Neural cell (in vitro differentiated cells): ENCODE measurements at regions not wholly inside any gene's neighbourhood (a gene's known extent, or its start where the extent isn't known, plus 50 kb on each side); places are given as distances from the start of the nearest gene placed in this dataset.

ENCODE experiments used
- CTCF ChIP-seq: fragments of 450-650 bp; IDR thresholded peaks from 2 replicates; pipeline ENCODE4 v1.5.1; 2014; ENCODE audit warnings: antibody characterized with exemption, mild to moderate bottlenecking, moderate library complexity; ENCODE audit not compliant: poor library complexity, severe bottlenecking
- EP300 ChIP-seq: fragments of 450-650 bp; conservative IDR thresholded peaks from 2 replicates; pipeline ENCODE4 v1.6.1; 2014; ENCODE audit warnings: antibody characterized with exemption, mild to moderate bottlenecking, moderate library complexity; ENCODE audit not compliant: poor library complexity, severe bottlenecking
- EZH2 ChIP-seq: fragments of 200-600, 300-800 bp; shearing (Covaris generic), sonication (generic); IDR thresholded peaks from 2 replicates; pipeline ENCODE4 v1.6.1; 2014; ENCODE audit warnings: antibody characterized with exemption, low read length, borderline replicate concordance, mild to moderate bottlenecking; ENCODE audit not compliant: insufficient read depth, poor library complexity, severe bottlenecking
- POLR2AphosphoS5 ChIP-seq: IDR thresholded peaks from 2 replicates; pipeline ENCODE4 v1.6.1; 2012
- RAD21 ChIP-seq: fragments of 450-650 bp; conservative IDR thresholded peaks from 2 replicates; pipeline ENCODE4 v1.6.1; 2014; ENCODE audit warnings: antibody characterized with exemption, mild to moderate bottlenecking, moderate library complexity
- REST ChIP-seq: IDR thresholded peaks from 2 replicates; pipeline ENCODE4 v1.6.1; 2012; ENCODE audit warnings: borderline replicate concordance
- SMC3 ChIP-seq: fragments of 450-650 bp; conservative IDR thresholded peaks from 2 replicates; pipeline ENCODE4 v1.6.1; 2014; ENCODE audit warnings: antibody characterized with exemption, mild to moderate bottlenecking, moderate library complexity; ENCODE audit not compliant: poor library complexity

GRCh38 chr12:30814295-30814655, 59.5 kb upstream of the CAPRIN2 start:
- TF ChIP-seq CTCF: no peak
- TF ChIP-seq RAD21: no peak
- no peak for TF ChIP-seq POLR2AphosphoS5
- TF ChIP-seq EP300: no peak
- TF ChIP-seq REST: no peak
- no peak for TF ChIP-seq EZH2
- TF ChIP-seq SMC3: no peak
